Endothelial cell of umbilical vein (primary cell): ENCODE measurements at regions not wholly inside any gene's neighbourhood (a gene's known extent, or its start where the extent isn't known, plus 50 kb on each side); places are given as distances from the start of the nearest gene placed in this dataset.
"Not testable (repeated sequence)": the region's sequence is repeated elsewhere in the genome, so short reads cannot be mapped to it uniquely, and the experiment has no call there.

ENCODE experiments used
- BruUV-seq: library from RNA; stranded (reverse); fragments of 400-500 nt; replicated peaks from 2 replicates; lab custom pipeline; 2021; lab: Mats Ljungman, UMichigan
- CTCF ChIA-PET: fragments of 300-600, 350-600 bp; sonication (Branson Sonifier 250); formaldehyde crosslinking; loops from one replicate; lab custom pipeline; 2021; ENCODE audit warnings: antibody characterized with exemption, inconsistent platforms; lab: Charles Lee
- POLR2A ChIA-PET: fragments of 300-600, 350-600 bp; sonication (Branson Sonifier 250); formaldehyde crosslinking; loops from one replicate; lab custom pipeline; 2021; ENCODE audit warnings: antibody characterized with exemption, inconsistent platforms; lab: Charles Lee
- DNase-seq: peaks from one replicate; pipeline ENCODE4 v3.0.0-alpha.2; 2011; ENCODE audit warnings: low read depth, low spot score
- FAIRE-seq: peaks from 2 replicates; lab custom pipeline; 2011; peaks lifted over from hg19 to GRCh38; lab: Jason Lieb, UNC
- H2AFZ ChIP-seq: 2 replicates; pipeline ENCODE4 v1.6.0; 2012; ENCODE audit warnings: low read depth, low read length, control low read depth, inconsistent platforms
- H3K27ac ChIP-seq: 2 replicates; pipeline ENCODE4 v1.5.1; 2011; ENCODE audit warnings: low read depth, mild to moderate bottlenecking, control low read depth, low read length, moderate library complexity; ENCODE audit not compliant: insufficient read depth
- H3K27me3 ChIP-seq, 2 experiments: 2 replicates each; pipeline versions ENCODE4 v1.6.0 to v1.6.1; 2011; ENCODE audit warnings: low read length in 2 of 2, mixed read lengths in 1 of 2; ENCODE audit not compliant: control insufficient read depth in 2 of 2, insufficient read depth in 2 of 2
- H3K36me3 ChIP-seq, 2 experiments: 2 replicates in 1 of 2; 3 replicates in 1 of 2; pipeline ENCODE4 v1.5.1; 2011; ENCODE audit warnings: low read length in 2 of 2, mild to moderate bottlenecking in 1 of 2, moderate library complexity in 1 of 2; ENCODE audit not compliant: control insufficient read depth in 2 of 2, insufficient read depth in 2 of 2; ENCODE audit errors: extremely low read depth in 1 of 2
- H3K4me1 ChIP-seq: 3 replicates; pipeline ENCODE4 v1.5.1; 2011; ENCODE audit warnings: mild to moderate bottlenecking, low read length; ENCODE audit not compliant: control insufficient read depth, insufficient read depth; ENCODE audit errors: extremely low read depth
- H3K4me2 ChIP-seq: 2 replicates; pipeline ENCODE4 v1.6.1; 2011; ENCODE audit warnings: low read length, control low read depth, mixed read lengths; ENCODE audit not compliant: insufficient read depth
- H3K4me3 ChIP-seq, 3 experiments: fragments of 200-600 bp in 1 of 3; sonication (generic), shearing (Covaris generic) in 1 of 3; replicated peaks in 1 of 3; 2 replicates each; pipeline ENCODE4 v1.5.1; 2011 to 2016; ENCODE audit warnings: control low read depth in 3 of 3, low read length in 3 of 3, mild to moderate bottlenecking in 2 of 3, inconsistent platforms in 1 of 3, low read depth in 1 of 3, moderate library complexity in 1 of 3; ENCODE audit not compliant: insufficient read depth in 1 of 3
- H3K79me2 ChIP-seq: 2 replicates; pipeline ENCODE4 v1.6.0; 2012; ENCODE audit warnings: low read length, inconsistent platforms; ENCODE audit not compliant: control insufficient read depth, insufficient read depth
- H3K9ac ChIP-seq: replicated peaks from 2 replicates; pipeline ENCODE3; 2011; ENCODE audit warnings: low read length, control low read depth; ENCODE audit not compliant: insufficient read depth; ENCODE audit errors: extremely low read depth
- H3K9me1 ChIP-seq: replicated peaks from 3 replicates; pipeline ENCODE4 v1.6.0; 2011; ENCODE audit warnings: mild to moderate bottlenecking, low read length; ENCODE audit not compliant: control insufficient read depth, insufficient read depth; ENCODE audit errors: extremely low read depth
- H3K9me3 ChIP-seq: replicated peaks from 2 replicates; pipeline ENCODE4 v1.5.1; 2012; ENCODE audit warnings: low read length, inconsistent platforms; ENCODE audit not compliant: control insufficient read depth, insufficient read depth
- H4K20me1 ChIP-seq: replicated peaks from 2 replicates; pipeline ENCODE3; 2011; ENCODE audit warnings: mild to moderate bottlenecking, low read length; ENCODE audit not compliant: control insufficient read depth, insufficient read depth; ENCODE audit errors: extremely low read depth
- CTCF ChIP-seq, 2 donors: IDR thresholded peaks; 1 replicate in 1 of 2; 2 replicates in 1 of 2; pipeline ENCODE4 v1.5.1; 2011; ENCODE audit warnings: low read length in 2 of 2, mild to moderate bottlenecking in 2 of 2, moderate library complexity in 2 of 2, control low read depth in 1 of 2, inconsistent platforms in 1 of 2, low read depth in 1 of 2; ENCODE audit not compliant: insufficient read depth in 1 of 2; ENCODE audit errors: extremely low read depth in 1 of 2
- GATA2 ChIP-seq: IDR thresholded peaks from 2 replicates; pipeline ENCODE4 v1.7.0; 2011; ENCODE audit warnings: low read depth, mild to moderate bottlenecking, moderate library complexity, mixed read lengths, low read length; ENCODE audit not compliant: insufficient read length, insufficient read depth
- MYC ChIP-seq: IDR thresholded peaks from one replicate; pipeline ENCODE4 v1.6.1; 2011; ENCODE audit warnings: mild to moderate bottlenecking, low read depth, low read length
- POLR2A ChIP-seq: IDR thresholded peaks from 2 replicates; pipeline ENCODE4 v1.6.1; 2012; ENCODE audit warnings: low read depth, mild to moderate bottlenecking, control low read depth, low read length
- POLR2AphosphoS5 ChIP-seq: IDR thresholded peaks from 2 replicates; pipeline ENCODE4 v1.6.1; 2012; ENCODE audit warnings: low read depth, mild to moderate bottlenecking, control low read depth, low read length, moderate library complexity; ENCODE audit not compliant: insufficient read depth
- dilution Hi-C: fragments of 300-500 bp; cut with MboI; formaldehyde crosslinking; loops from one replicate; pipeline ENCODE4 v1.15.0; 2019; ENCODE audit warnings: low sequenced_read_pairs; ENCODE audit not compliant: extremely low pct_ligation_motif_present
- intact Hi-C: fragments of 100-400 bp; cut with micrococcal nuclease; formaldehyde crosslinking; loops from one replicate; pipeline ENCODE4 v1.10.0; 2022

DNA sequence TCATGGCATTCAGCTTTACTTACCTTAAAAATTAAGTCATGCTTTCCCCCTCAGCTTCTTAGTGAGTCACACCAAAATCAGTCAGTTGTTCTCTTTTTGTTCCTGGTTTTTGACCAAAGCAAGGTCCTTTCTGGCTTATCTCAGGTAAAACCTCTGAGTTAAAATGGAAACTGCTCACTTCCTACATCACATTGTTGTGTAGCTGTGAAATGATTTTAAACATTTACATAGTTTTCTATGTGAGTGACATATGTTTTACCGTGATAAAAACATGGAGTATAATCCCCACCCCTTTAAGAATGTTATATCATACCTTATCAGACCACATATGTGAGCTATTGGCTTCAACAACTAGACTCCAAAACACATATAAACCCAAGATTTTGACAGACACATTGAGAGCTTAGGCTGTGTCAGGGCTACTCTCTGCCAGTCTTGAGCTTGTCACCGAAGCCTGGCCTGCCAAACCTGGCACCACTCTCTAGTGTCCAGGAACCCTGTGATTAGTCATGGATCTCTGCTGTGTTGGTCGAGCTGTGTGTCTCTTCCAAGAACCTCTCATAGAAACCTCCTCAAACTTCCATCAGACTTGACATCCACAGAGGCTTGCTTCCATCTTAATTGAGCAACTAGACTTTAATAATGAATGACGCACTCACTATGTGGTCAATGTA lies 113.7 kb upstream of the FOXN2 start:
- Histone ChIP-seq H3K36me3 (no peaks in the 10 kb centered on the region), H3K9me3 (no peaks in the 10 kb centered on the region), H3K9ac (no peak overlapping the region), H3K4me2 (no peak overlapping the region), H3K4me1 (no peaks in the 10 kb centered on the region), H3K79me2 (no peaks in the 10 kb centered on the region), H3K27me3 (no peaks in the 10 kb centered on the region), H3K4me3 (no peak overlapping the region), H3K27ac (no peak overlapping the region), H3K9me1 (no peaks in the 10 kb centered on the region), H4K20me1 (no peaks in the 10 kb centered on the region), H2AFZ (no peak overlapping the region)
- FAIRE-seq (no peak), DNase-seq (no peak)
- ChIA-PET CTCF (no interaction called here), POLR2A (no interaction called here)
- TF ChIP-seq POLR2A (no peak), MYC (no peak), CTCF (IDR thresholded peaks at IDR 0.05; ENCODE audit: extremely low read depth in 1 of 2, insufficient read depth in 1 of 2, low read depth in 1 of 2, low read length in 2 of 2) (no peak), GATA2 (no peak), POLR2AphosphoS5 (no peak)
- no TSS peak for BruUV-seq
- dilution Hi-C loops (no loop called here), intact Hi-C loops (no loop called here)

DNA sequence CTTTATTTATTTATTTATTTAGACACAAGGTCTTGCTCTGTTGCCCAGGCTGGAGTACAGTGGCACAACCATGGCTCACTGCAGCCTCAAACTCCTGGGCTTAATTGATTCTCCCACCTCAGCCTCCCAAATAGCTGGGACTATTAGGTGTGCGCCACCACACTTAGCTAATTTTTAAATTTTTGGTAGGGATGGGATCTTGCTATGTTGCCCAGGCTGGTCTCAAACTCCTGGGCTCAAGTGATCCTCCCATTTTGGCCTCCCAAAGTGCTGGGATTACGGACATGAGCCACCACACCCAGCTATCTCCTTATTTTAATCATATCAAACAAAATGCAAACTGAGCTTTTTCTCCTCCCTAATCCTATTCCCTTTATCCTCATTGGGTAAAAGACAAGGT lies 113.0 kb upstream of the FOXN2 start:
- DNase-seq, H3K4me2 ChIP-seq, H3K27ac ChIP-seq, H3K4me3 ChIP-seq, FAIRE-seq, H3K79me2 ChIP-seq, H3K9ac ChIP-seq, H4K20me1 ChIP-seq, H3K27me3 ChIP-seq, BruUV-seq, dilution Hi-C loops, H3K36me3 ChIP-seq, H3K9me3 ChIP-seq, intact Hi-C loops, H3K4me1 ChIP-seq, CTCF ChIA-PET, H3K9me1 ChIP-seq, H2AFZ ChIP-seq, POLR2A ChIA-PET: not testable (repeated sequence)
